HepG2 (cell line): ENCODE measurements at regions not wholly inside any gene's neighbourhood (a gene's known extent, or its start where the extent isn't known, plus 50 kb on each side); places are given as distances from the start of the nearest gene placed in this dataset.

ENCODE experiments used
- ATAC-seq: fragments of 200-7000 bp; cut with Tn5 transposase; 3 replicates; pipeline ENCODE4 v1.9.1; 2020; ENCODE audit warnings: mild to moderate bottlenecking, moderate library complexity
- BruUV-seq: library from RNA; stranded (reverse); fragments of 400-500 nt; replicated peaks from 2 replicates; lab custom pipeline; 2021; lab: Mats Ljungman, UMichigan
- CTCF ChIA-PET: fragments of 300-600 bp; formaldehyde crosslinking; extraction: SDS; loops from one replicate; lab custom pipeline; 2021; ENCODE audit warnings: low total read pairs, inconsistent platforms, low intra/inter-chr PET ratio; lab: Yijun Ruan, JAX
- POLR2A ChIA-PET: fragments of 350-600 bp; sonication (Branson Sonifier 250); formaldehyde crosslinking; loops from one replicate; lab custom pipeline; 2020; ENCODE audit warnings: antibody characterized with exemption, inconsistent platforms; lab: Yijun Ruan, JAX
- DNase-seq: peaks from one replicate; pipeline ENCODE4 v3.0.0-alpha.2; 2015; ENCODE audit warnings: low spot score
- FAIRE-seq: peaks from 3 replicates; lab custom pipeline; 2011; peaks lifted over from hg19 to GRCh38; lab: Jason Lieb, UNC
- H2AFZ ChIP-seq: one replicate; pipeline ENCODE4 v1.6.1; 2011; ENCODE audit warnings: low read length, inconsistent platforms
- H3K27ac ChIP-seq: fragments of 300-600 bp; 3 replicates; pipeline ENCODE4 v1.8.0; 2011; ENCODE audit warnings: mixed run types, mild to moderate bottlenecking, mixed read lengths, low read length, inconsistent platforms; ENCODE audit not compliant: insufficient read depth; ENCODE audit errors: extremely low read length
- H3K27me3 ChIP-seq, 2 experiments: fragments of 200-600 bp in 1 of 2; 2 replicates in 1 of 2; 3 replicates in 1 of 2; pipeline versions ENCODE4 v1.6.0 to v1.8.0; 2011; ENCODE audit warnings: low read length in 2 of 2, mild to moderate bottlenecking in 2 of 2, moderate library complexity in 2 of 2, inconsistent platforms in 1 of 2; ENCODE audit not compliant: insufficient read depth in 2 of 2, control insufficient read depth in 1 of 2
- H3K36me3 ChIP-seq, 2 experiments: fragments of 200-600 bp in 1 of 2; replicated peaks in 1 of 2; 2 replicates in 1 of 2; 3 replicates in 1 of 2; pipeline versions ENCODE4 v1.5.1 to v1.8.0; 2011; ENCODE audit warnings: low read length in 2 of 2, inconsistent platforms in 1 of 2; ENCODE audit not compliant: insufficient read depth in 2 of 2, control insufficient read depth in 1 of 2
- H3K4me1 ChIP-seq: 2 replicates; pipeline ENCODE4 v1.5.1; 2012; ENCODE audit warnings: low read length, inconsistent platforms; ENCODE audit not compliant: insufficient read depth
- H3K4me2 ChIP-seq: 2 replicates; pipeline ENCODE4 v1.6.0; 2011; ENCODE audit warnings: low read depth, low read length, inconsistent platforms
- H3K4me3 ChIP-seq, 3 experiments: fragments of 200-600 bp in 1 of 3; sonication (generic), shearing (Covaris generic) in 1 of 3; replicated peaks in 1 of 3; 2 replicates each; pipeline ENCODE4 v1.5.1; 2011 to 2016; ENCODE audit warnings: low read length in 3 of 3, inconsistent platforms in 2 of 3, low read depth in 2 of 3, mild to moderate bottlenecking in 2 of 3, control low read depth in 1 of 3, mixed read lengths in 1 of 3; ENCODE audit not compliant: insufficient read depth in 1 of 3
- H3K79me2 ChIP-seq: one replicate; pipeline ENCODE4 v1.6.1; 2011; ENCODE audit warnings: low read length, inconsistent platforms; ENCODE audit not compliant: insufficient read depth
- H3K9ac ChIP-seq: 2 replicates; pipeline ENCODE4 v1.6.0; 2011; ENCODE audit warnings: mild to moderate bottlenecking, low read depth, low read length, inconsistent platforms; ENCODE audit not compliant: insufficient read depth
- H3K9me3 ChIP-seq: 2 replicates; pipeline ENCODE4 v1.5.1; 2012; ENCODE audit warnings: mild to moderate bottlenecking, low read length
- H4K20me1 ChIP-seq: 2 replicates; pipeline ENCODE4 v1.6.0; 2011; ENCODE audit warnings: inconsistent platforms, mild to moderate bottlenecking, low read length, moderate library complexity; ENCODE audit not compliant: insufficient read depth
- KAT8 ChIP-seq: IDR thresholded peaks from 2 replicates; pipeline ENCODE4 v1.6.1; 2016; ENCODE audit warnings: missing genetic modification reagents, missing compliant biosample characterization
- KDM5A ChIP-seq: fragments of 200-600 bp; sonication (generic); IDR thresholded peaks from 2 replicates; pipeline ENCODE4 v1.7.0; 2018; ENCODE audit warnings: antibody characterized with exemption, mild to moderate bottlenecking, low read length, borderline replicate concordance
- MXD3 ChIP-seq: IDR thresholded peaks from 2 replicates; pipeline ENCODE4 v1.6.1; 2016; ENCODE audit warnings: mild to moderate bottlenecking, missing biosample characterization, missing genetic modification reagents
- SOX5 ChIP-seq: IDR thresholded peaks from 2 replicates; pipeline ENCODE4 v1.6.1; 2016; ENCODE audit warnings: borderline replicate concordance
- SUZ12 ChIP-seq: fragments of 150-350 bp; IDR thresholded peaks from 2 replicates; pipeline ENCODE4 v1.6.1; 2014; ENCODE audit warnings: low read depth, low read length
- TMF1 ChIP-seq: sonication (generic); formaldehyde crosslinking; IDR thresholded peaks from 2 replicates; pipeline ENCODE4 v1.8.1; 2022; ENCODE audit warnings: low read depth, missing genetic modification reagents
- ZNF296 ChIP-seq: sonication (generic); formaldehyde crosslinking; conservative IDR thresholded peaks from 2 replicates; pipeline ENCODE4 v1.5.0; 2020; ENCODE audit warnings: mild to moderate bottlenecking, missing genetic modification reagents
- ZNF362 ChIP-seq: sonication (generic); formaldehyde crosslinking; IDR thresholded peaks from 2 replicates; pipeline ENCODE4 v1.4.0; 2020; ENCODE audit warnings: missing genetic modification reagents, mild to moderate bottlenecking, borderline replicate concordance
- ZNF367 ChIP-seq: sonication (generic); formaldehyde crosslinking; IDR thresholded peaks from 2 replicates; pipeline ENCODE4 v1.4.0; 2020; ENCODE audit warnings: missing genetic modification reagents, borderline replicate concordance
- ZNF441 ChIP-seq: sonication (generic); formaldehyde crosslinking; IDR thresholded peaks from 2 replicates; pipeline ENCODE4 v1.7.0; 2021; ENCODE audit warnings: missing genetic modification reagents, borderline replicate concordance
- ZNF572 ChIP-seq: sonication (generic); formaldehyde crosslinking; IDR thresholded peaks from 2 replicates; pipeline ENCODE4 v1.5.1; 2020; ENCODE audit warnings: mild to moderate bottlenecking, missing genetic modification reagents
- ZNF598 ChIP-seq: sonication (generic); formaldehyde crosslinking; IDR thresholded peaks from 2 replicates; pipeline ENCODE4 v1.5.1; 2020; ENCODE audit warnings: mild to moderate bottlenecking, missing genetic modification reagents, borderline replicate concordance
- ZSCAN25 ChIP-seq: sonication (generic); formaldehyde crosslinking; IDR thresholded peaks from 2 replicates; pipeline ENCODE4 v1.8.0; 2022; ENCODE audit warnings: mild to moderate bottlenecking, missing genetic modification reagents
- ZSCAN30 ChIP-seq: sonication (generic); formaldehyde crosslinking; IDR thresholded peaks from 2 replicates; pipeline ENCODE4 v1.5.0; 2020; ENCODE audit warnings: mild to moderate bottlenecking, missing genetic modification reagents
- WGBS: methylation state at CpG from one replicate; pipeline ENCODE4 v1.1.6; 2017; ENCODE audit warnings: low lambda C conversion rate; 5-methylcytosine and 5-hydroxymethylcytosine counted together
- in situ Hi-C: cut with HindIII; loops from 2 replicates; pipeline ENCODE4 v1.10.0; 2017; ENCODE audit warnings: low pct_unique_long_range_greater_than_20kb; ENCODE audit not compliant: extremely low pct_ligation_motif_present
- intact Hi-C: fragments of 100-400 bp; cut with micrococcal nuclease; formaldehyde crosslinking; loops from one replicate; pipeline ENCODE4 v1.10.0; 2022; ENCODE audit not compliant: unreplicated experiment

- H3K79me2 ChIP-seq = no peaks in the 10 kb centered on the region
- CTCF ChIA-PET = no interaction called here
Observed at GRCh38 chr6:68134796-68135195, 500.3 kb upstream of the ADGRB3 start.

GRCh38 chr6:68128211-68128610, 506.9 kb upstream of the ADGRB3 start:
- H3K36me3 ChIP-seq = no peaks in the 10 kb centered on the region
- no peak for ATAC-seq
- no peak for TF ChIP-seq SOX5
- no peak for TF ChIP-seq KAT8 (CRISPR knock-in tag)
- TF ChIP-seq ZSCAN25 (CRISPR knock-in tag) = no peak
- no peak for TF ChIP-seq ZNF441 (CRISPR knock-in tag)
- TF ChIP-seq ZNF598 (CRISPR knock-in tag) = no peak
- TF ChIP-seq, all 625 proteins: peak for 0
- Histone ChIP-seq H3K79me2 (no peaks in the 10 kb centered on the region), H4K20me1 (no peaks in the 10 kb centered on the region), H3K9ac (no peak overlapping the region), H2AFZ (no peak overlapping the region), H3K4me1 (no peaks in the 10 kb centered on the region), H3K9me3 (peaks cover under 1% of the 10 kb centered on the region; the same call in 1 of the 2 replicates), H3K4me2 (no peak overlapping the region), H3K4me3 (no peak overlapping the region), H3K27me3 (no peaks in the 10 kb centered on the region), H3K27ac (no peak overlapping the region)
- 1% methylated on average over 2 of the region's 2 CpGs for WGBS
- in situ Hi-C loops = no loop called here
- no TSS peak for BruUV-seq
- DNase-seq (no peak), FAIRE-seq (no peak)
- intact Hi-C loops = no loop called here
- CTCF ChIA-PET = no interaction called here
- POLR2A ChIA-PET = no interaction called here

More at GRCh38 chr6:68134796-68135195, 500.3 kb upstream of the ADGRB3 start:
- Histone ChIP-seq H3K9me3 (peaks cover 49% of the 10 kb centered on the region), H3K4me2 (no peak overlapping the region), H3K27ac (no peak overlapping the region), H4K20me1 (no peaks in the 10 kb centered on the region), H3K4me3 (no peak overlapping the region), H2AFZ (no peak overlapping the region), H3K4me1 (no peaks in the 10 kb centered on the region), H3K36me3 (no peaks in the 10 kb centered on the region), H3K9ac (no peak overlapping the region), H3K27me3 (no peaks in the 10 kb centered on the region)
- BruUV-seq = no TSS peak
- POLR2A ChIA-PET = no interaction called here
- in situ Hi-C loops = no loop called here
- no peak for FAIRE-seq
- DNase-seq = no peak
- ATAC-seq = no peak
- intact Hi-C loops = no loop called here
- 6% methylated on average over 4 of the region's 4 CpGs for WGBS
- no peak for TF ChIP-seq TMF1 (CRISPR knock-in tag)
- TF ChIP-seq MXD3 (CRISPR knock-in tag) = no peak
- no peak for TF ChIP-seq ZSCAN30
- TF ChIP-seq KDM5A = no peak
- TF ChIP-seq ZNF296 (CRISPR knock-in tag) = no peak
- TF ChIP-seq ZNF362 (CRISPR knock-in tag) = no peak
- TF ChIP-seq SUZ12 = no peak
- no peak for TF ChIP-seq ZNF572
- TF ChIP-seq ZNF367 (CRISPR knock-in tag) = no peak
